DOHH2 (cell line): ENCODE measurements at regions not wholly inside any gene's neighbourhood (a gene's known extent, or its start where the extent isn't known, plus 50 kb on each side); places are given as distances from the start of the nearest gene placed in this dataset.

Source experiments
- EZH2phosphoT487 ChIP-seq: fragments of 200-600 bp; sonication (generic); IDR thresholded peaks from 2 replicates; pipeline ENCODE4 v1.6.1; 2017; ENCODE audit warnings: borderline replicate concordance, mild to moderate bottlenecking, antibody characterized with exemption, low read length, moderate library complexity, mixed read lengths
- TF ChIP-seq, protein P1 (sequence below): fragments of 200-600 bp; sonication (generic); IDR thresholded peaks from one replicate; pipeline ENCODE4 v1.5.1; 2014; ENCODE audit warnings: antibody characterized with exemption, mild to moderate bottlenecking, low read depth, low read length; ENCODE audit not compliant: poor library complexity, severe bottlenecking

DNA sequence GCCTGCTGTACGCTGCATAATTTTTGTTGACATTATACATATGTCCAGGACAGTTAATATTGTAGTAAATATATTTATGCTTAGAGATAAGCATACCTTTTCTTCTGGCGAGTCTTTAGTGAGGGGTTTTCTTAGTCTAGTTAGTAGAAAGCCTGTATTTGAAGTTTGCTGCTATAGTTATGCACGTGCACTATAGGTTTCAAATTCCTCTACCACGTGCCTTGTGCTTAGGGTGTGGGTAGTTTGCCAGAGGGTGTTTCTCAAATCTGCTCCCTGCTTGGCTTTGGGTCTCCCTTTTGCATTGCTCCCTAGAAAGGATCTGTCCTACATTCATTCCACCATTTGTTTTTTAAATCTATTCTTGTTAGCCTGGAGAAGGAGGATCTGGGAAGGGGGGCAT is 181.4 kb upstream of the UFL1 start:
- TF ChIP-seq, protein P1, sequence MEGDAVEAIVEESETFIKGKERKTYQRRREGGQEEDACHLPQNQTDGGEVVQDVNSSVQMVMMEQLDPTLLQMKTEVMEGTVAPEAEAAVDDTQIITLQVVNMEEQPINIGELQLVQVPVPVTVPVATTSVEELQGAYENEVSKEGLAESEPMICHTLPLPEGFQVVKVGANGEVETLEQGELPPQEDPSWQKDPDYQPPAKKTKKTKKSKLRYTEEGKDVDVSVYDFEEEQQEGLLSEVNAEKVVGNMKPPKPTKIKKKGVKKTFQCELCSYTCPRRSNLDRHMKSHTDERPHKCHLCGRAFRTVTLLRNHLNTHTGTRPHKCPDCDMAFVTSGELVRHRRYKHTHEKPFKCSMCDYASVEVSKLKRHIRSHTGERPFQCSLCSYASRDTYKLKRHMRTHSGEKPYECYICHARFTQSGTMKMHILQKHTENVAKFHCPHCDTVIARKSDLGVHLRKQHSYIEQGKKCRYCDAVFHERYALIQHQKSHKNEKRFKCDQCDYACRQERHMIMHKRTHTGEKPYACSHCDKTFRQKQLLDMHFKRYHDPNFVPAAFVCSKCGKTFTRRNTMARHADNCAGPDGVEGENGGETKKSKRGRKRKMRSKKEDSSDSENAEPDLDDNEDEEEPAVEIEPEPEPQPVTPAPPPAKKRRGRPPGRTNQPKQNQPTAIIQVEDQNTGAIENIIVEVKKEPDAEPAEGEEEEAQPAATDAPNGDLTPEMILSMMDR, result no peak
- TF ChIP-seq EZH2phosphoT487, result no peak
